ENCODE measurements at regions not wholly inside any gene's neighbourhood (a gene's known extent, or its start where the extent isn't known, plus 50 kb on each side); places are given as distances from the start of the nearest gene placed in this dataset.

- TF ChIP-seq ZNF513 (tag by site-specific recombination; IDR thresholded peaks at IDR 0.05) (no peak), ZNF280D (tag by site-specific recombination; IDR thresholded peaks at IDR 0.05) (no peak), ZNF362 (tag by site-specific recombination; IDR thresholded peaks at IDR 0.05) (no peak), ZNF544 (tag by site-specific recombination; IDR thresholded peaks at IDR 0.05) (no peak)
These were observed 1134.8 kb downstream of the NSUN3 start (continued) for GRCh38 chr3:95197661-95198060.

GRCh38 chr3:95200384-95200783 is 1137.5 kb downstream of the NSUN3 start:
- POLR2A ChIA-PET, result no interaction called here
- CTCF ChIA-PET, result no interaction called here

GRCh38 chr3:95210878-95211277 is 1148.0 kb downstream of the NSUN3 start:
- CTCF ChIA-PET, result no interaction called here
- Histone ChIP-seq H3K9me3 (ENCODE audit: control insufficient read depth, insufficient read depth, low read depth, low read length) (no peaks in the 10 kb centered on the region), H3K27ac (ENCODE audit: extremely low read depth, low read depth, low read length) (no peak overlapping the region), H3K4me3 (ENCODE audit: low read depth, low read length) (no peak overlapping the region), H3K36me3 (ENCODE audit: control insufficient read depth in 2 of 2, insufficient read depth in 1 of 2, low read length in 2 of 2) (no peaks in the 10 kb centered on the region), H3K4me1 (ENCODE audit: control insufficient read depth, insufficient read depth, low read length) (no peaks in the 10 kb centered on the region)
- POLR2A ChIA-PET, result no interaction called here
- TF ChIP-seq ZNF544 (tag by site-specific recombination; IDR thresholded peaks at IDR 0.05), result no peak
- TF ChIP-seq ATF2 (tag by site-specific recombination; IDR thresholded peaks at IDR 0.05; ENCODE audit: low read depth), result 0 out of 2 replicates have a peak, but pooled peaks have one; percentile 33

More at GRCh38 chr3:95200384-95200783, 1137.5 kb downstream of the NSUN3 start:
- no peak for TF ChIP-seq ZNF391 (tag by site-specific recombination; IDR thresholded peaks at IDR 0.05; ENCODE audit: borderline replicate concordance, low read depth)
- no peak for TF ChIP-seq ZNF155 (tag by site-specific recombination; IDR thresholded peaks at IDR 0.05)
- no peak for TF ChIP-seq ZNF239 (tag by site-specific recombination; IDR thresholded peaks at IDR 0.05)
- no peak for TF ChIP-seq ZNF626 (tag by site-specific recombination; IDR thresholded peaks at IDR 0.05)
- TF ChIP-seq ZNF221 (tag by site-specific recombination; IDR thresholded peaks at IDR 0.05; ENCODE audit: borderline replicate concordance), result no peak
- no peak for TF ChIP-seq ZNF280C (tag by site-specific recombination; IDR thresholded peaks at IDR 0.05)
- no peak for TF ChIP-seq ZNF138 (tag by site-specific recombination; IDR thresholded peaks at IDR 0.05; ENCODE audit: borderline replicate concordance)
- no peak for TF ChIP-seq ZNF621 (tag by site-specific recombination; IDR thresholded peaks at IDR 0.05)
- no peak for TF ChIP-seq ZNF768 (tag by site-specific recombination; IDR thresholded peaks at IDR 0.05)
- no peak for TF ChIP-seq ZNF248 (tag by site-specific recombination; IDR thresholded peaks at IDR 0.05)
- TF ChIP-seq REPIN1 (tag by site-specific recombination; IDR thresholded peaks at IDR 0.05; ENCODE audit: low read depth), result no peak
- no peak for TF ChIP-seq ZSCAN16 (tag by site-specific recombination; IDR thresholded peaks at IDR 0.05)
- Histone ChIP-seq H3K27ac (ENCODE audit: extremely low read depth, low read depth, low read length) (no peak overlapping the region), H3K4me3 (ENCODE audit: low read depth, low read length) (no peak overlapping the region), H3K4me1 (ENCODE audit: control insufficient read depth, insufficient read depth, low read length) (no peaks in the 10 kb centered on the region), H3K36me3 (ENCODE audit: control insufficient read depth in 2 of 2, insufficient read depth in 1 of 2, low read length in 2 of 2) (no peaks in the 10 kb centered on the region), H3K9me3 (ENCODE audit: control insufficient read depth, insufficient read depth, low read depth, low read length) (no peaks in the 10 kb centered on the region)

Measured in HEK293 (cell line).